Gastrocnemius medialis (tissue), 4 donors: ENCODE measurements at regions not wholly inside any gene's neighbourhood (a gene's known extent, or its start where the extent isn't known, plus 50 kb on each side); places are given as distances from the start of the nearest gene placed in this dataset.

Experiments
- CTCF ChIP-seq, 5 experiments: fragments of 450-650 bp in 3 of 5; fragments of 200-600 bp in 2 of 5; sonication (generic) in 2 of 5; IDR thresholded peaks in 4 of 5; conservative IDR thresholded peaks in 1 of 5; 1 replicate in 4 of 5; 2 replicates in 1 of 5; pipeline ENCODE4 v1.5.1; 2016 to 2019; ENCODE audit warnings: antibody characterized with exemption in 5 of 5, mild to moderate bottlenecking in 3 of 5, moderate library complexity in 3 of 5
- POLR2A ChIP-seq, 2 donors: fragments of 450-650 bp; IDR thresholded peaks; one replicate each; pipeline ENCODE4 v1.6.1; 2017; ENCODE audit warnings: antibody characterized with exemption in 2 of 2, mild to moderate bottlenecking in 2 of 2, moderate library complexity in 2 of 2

GRCh38 chr15:61476741-61477140 lies 247.6 kb upstream of the RORA start:
- TF ChIP-seq CTCF (IDR thresholded peaks at IDR 0.05 in 4 of 5, conservative IDR thresholded peaks at IDR 0.05 in 1 of 5) (no peak), POLR2A (IDR thresholded peaks at IDR 0.05) (no peak)
